ENCODE measurements at regions not wholly inside any gene's neighbourhood (a gene's known extent, or its start where the extent isn't known, plus 50 kb on each side); places are given as distances from the start of the nearest gene placed in this dataset.
A peak's percentile ranks its signal among the peaks of the same experiment; 100 is the strongest.
"Not testable (repeated sequence)": the region's sequence is repeated elsewhere in the genome, so short reads cannot be mapped to it uniquely, and the experiment has no call there.

- DNase-seq = no peak
These were observed 2034.0 kb downstream of the OLFM4 start for GRCh38 chr13:55062662-55063061.

- DNase-seq = no peak
These were observed 2039.3 kb downstream of the OLFM4 start for GRCh38 chr13:55067946-55068345.

- DNase-seq = no peak
These were observed 2041.1 kb downstream of the OLFM4 start for GRCh38 chr13:55069746-55070145.

GRCh38 chr13:55073000-55073399, 2044.4 kb downstream of the OLFM4 start:
- DNase-seq = no peak

- no peak for DNase-seq
These were observed 2056.0 kb downstream of the OLFM4 start for GRCh38 chr13:55084630-55085029.

GRCh38 chr13:55087085-55087484, 2053.6 kb upstream of the PRR20A start:
- DNase-seq = no peak

- DNase-seq = no peak
These were observed 2050.1 kb upstream of the PRR20A start for GRCh38 chr13:55090612-55091011.

- DNase-seq = no peak
These were observed 2049.5 kb upstream of the PRR20A start for GRCh38 chr13:55091172-55091571.

- no peak for DNase-seq
These were observed 2034.2 kb upstream of the PRR20A start for GRCh38 chr13:55106509-55106908.

- DNase-seq = no peak
These were observed 2020.1 kb upstream of the PRR20A start for GRCh38 chr13:55120631-55121030.

GRCh38 chr13:55155046-55155445, 1985.7 kb upstream of the PRR20A start:
- DNase-seq = no peak

- DNase-seq = no peak
These were observed 1981.0 kb upstream of the PRR20A start for GRCh38 chr13:55159765-55160164.

- DNase-seq = no peak
These were observed 1979.9 kb upstream of the PRR20A start for GRCh38 chr13:55160867-55161266.

GRCh38 chr13:55178582-55178981, 1962.1 kb upstream of the PRR20A start:
- DNase-seq = not testable (repeated sequence)

- no peak for DNase-seq
These were observed 1949.7 kb upstream of the PRR20A start for GRCh38 chr13:55190996-55191395.

- no peak for DNase-seq
These were observed 1941.6 kb upstream of the PRR20A start for GRCh38 chr13:55199134-55199533.

GRCh38 chr13:55214841-55215345, 1925.8 kb upstream of the PRR20A start:
- DNase-seq = no peak

- no peak for DNase-seq
These were observed 1921.2 kb upstream of the PRR20A start for GRCh38 chr13:55219538-55219937.

- no peak for DNase-seq
These were observed 1910.7 kb upstream of the PRR20A start for GRCh38 chr13:55229906-55230569.

- no peak for DNase-seq
These were observed 1910.2 kb upstream of the PRR20A start for GRCh38 chr13:55230570-55230908.

GRCh38 chr13:55234311-55234710, 1906.4 kb upstream of the PRR20A start:
- DNase-seq = no peak

- peak in 1 of 4 experiments; percentile 2 for DNase-seq
These were observed 1895.6 kb upstream of the PRR20A start for GRCh38 chr13:55245005-55245644.

GRCh38 chr13:55255236-55255635, 1885.5 kb upstream of the PRR20A start:
- DNase-seq = no peak

GRCh38 chr13:55263045-55263444, 1877.7 kb upstream of the PRR20A start:
- no peak for DNase-seq

GRCh38 chr13:55266644-55267043, 1874.1 kb upstream of the PRR20A start:
- DNase-seq = no peak
